ENCODE measurements at regions not wholly inside any gene's neighbourhood (a gene's known extent, or its start where the extent isn't known, plus 50 kb on each side); places are given as distances from the start of the nearest gene placed in this dataset.

DNA sequence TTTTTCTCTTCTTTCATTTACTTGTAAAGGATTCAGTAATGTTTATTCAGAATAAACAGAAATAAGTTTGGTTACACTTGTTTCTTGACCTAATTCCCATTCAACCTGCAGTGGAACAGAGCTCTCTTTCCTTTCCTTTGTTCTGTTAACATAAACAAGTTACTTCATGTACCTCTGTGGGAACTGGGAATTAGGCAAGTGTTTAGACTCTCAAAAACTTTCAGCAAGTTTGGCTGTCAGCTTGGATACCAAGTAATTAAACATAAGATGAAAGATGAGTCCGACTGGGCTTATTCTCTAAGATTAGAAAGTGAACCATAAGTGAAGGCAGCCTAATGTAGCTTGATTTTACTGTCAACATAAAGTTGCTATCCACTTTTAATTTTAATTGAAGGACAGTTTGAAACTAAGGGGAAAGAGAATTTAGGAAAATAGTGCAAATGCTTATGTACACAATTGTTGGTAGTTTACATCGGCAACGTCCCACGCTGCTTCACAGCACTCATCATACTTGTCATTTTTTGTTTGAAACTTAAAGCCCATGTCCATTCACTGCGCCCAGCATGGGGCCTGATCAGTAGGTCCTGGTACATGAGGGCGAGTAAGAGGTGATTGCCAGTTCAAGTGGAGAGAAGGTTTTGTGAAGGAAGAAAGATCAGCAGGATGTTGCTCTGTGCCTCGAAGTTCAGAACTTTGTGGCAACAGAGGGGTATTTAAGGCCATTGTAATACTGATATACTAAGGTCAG is 113.0 kb downstream of the PLEKHG1 start:
- peak; percentile 9 for DNase-seq (ENCODE audit: low spot score)

DNA sequence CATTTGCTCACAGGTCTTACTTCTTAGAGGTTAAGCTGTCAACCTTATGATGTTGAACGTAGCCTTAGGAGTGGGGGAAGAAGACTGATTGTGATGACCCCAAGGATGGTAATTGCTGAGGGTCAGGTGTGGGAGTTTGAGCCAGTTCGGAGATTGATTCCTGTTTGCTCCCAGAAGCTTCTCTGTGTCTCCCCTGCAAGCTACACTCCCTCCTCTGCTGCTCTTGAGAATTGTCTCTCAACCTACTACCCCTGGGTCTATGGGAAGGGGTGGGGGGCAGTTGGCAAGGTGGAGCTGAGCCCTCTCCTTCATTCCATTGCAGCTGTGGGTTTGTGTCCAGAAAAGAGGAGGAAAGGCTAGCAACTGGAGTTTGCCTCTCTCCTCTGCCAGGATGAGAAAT is 113.8 kb downstream of the PLEKHG1 start:
- DNase-seq (ENCODE audit: low spot score) = no peak

DNA sequence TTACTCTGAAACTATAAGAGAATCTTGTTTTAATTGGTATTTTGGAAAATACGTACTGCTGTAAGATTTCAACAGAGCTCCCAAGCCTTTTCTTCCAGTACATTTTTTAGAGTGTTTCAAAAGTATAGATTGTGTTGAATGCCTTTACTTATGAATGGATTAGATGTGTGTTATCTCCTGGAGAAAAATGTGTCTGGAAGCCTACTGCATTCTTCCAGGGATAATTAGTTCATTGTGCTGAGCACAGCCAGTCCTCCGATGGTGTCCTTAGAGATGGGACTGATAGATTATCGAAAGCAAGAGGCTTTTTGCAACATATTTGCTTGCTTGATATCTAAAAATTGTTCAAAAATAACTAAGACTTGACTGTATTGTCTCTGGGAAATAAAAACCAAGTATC is 114.2 kb downstream of the PLEKHG1 start:
- DNase-seq (ENCODE audit: low spot score) = no peak

DNA sequence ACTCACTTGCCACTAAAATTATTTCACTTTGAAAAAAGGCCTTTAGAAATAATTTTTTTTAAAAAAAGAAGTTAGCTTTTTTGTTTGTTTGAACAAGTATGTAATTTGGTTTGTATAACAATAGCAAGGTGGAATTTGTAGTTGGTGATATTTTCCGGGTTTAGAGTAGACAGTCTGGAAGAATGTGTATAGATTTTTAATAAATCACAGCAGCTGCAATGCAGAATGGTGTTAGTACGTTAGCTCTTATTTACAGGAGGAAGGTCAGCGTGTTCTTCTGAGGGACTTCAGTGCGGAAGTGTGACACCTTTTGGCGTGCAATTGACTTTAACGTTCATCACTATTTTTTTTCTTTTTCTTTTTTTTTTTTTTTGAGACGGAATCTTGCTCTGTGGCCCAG is 115.4 kb downstream of the PLEKHG1 start:
- no peak for DNase-seq (ENCODE audit: low spot score)

DNA sequence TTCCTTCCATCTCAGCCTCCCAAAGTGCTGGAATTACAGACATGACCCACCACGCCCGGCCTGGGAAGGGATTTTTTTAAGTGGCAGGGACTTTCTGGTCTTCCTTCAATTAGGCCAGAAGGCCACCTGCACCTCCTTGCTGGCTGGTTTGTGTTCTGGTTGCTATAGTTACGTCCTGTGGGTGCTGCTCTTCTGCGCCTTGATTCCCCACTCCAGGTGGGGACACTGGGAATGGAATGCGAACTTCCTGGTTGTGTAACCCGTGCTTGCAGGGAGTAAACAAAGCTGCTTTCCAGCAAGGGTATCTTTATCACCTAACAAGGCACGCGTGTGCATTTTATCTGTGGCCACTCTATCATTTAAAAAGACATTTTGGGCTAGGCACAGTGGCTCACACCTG is 117.7 kb downstream of the PLEKHG1 start:
- no peak for DNase-seq (ENCODE audit: low spot score)

DNA sequence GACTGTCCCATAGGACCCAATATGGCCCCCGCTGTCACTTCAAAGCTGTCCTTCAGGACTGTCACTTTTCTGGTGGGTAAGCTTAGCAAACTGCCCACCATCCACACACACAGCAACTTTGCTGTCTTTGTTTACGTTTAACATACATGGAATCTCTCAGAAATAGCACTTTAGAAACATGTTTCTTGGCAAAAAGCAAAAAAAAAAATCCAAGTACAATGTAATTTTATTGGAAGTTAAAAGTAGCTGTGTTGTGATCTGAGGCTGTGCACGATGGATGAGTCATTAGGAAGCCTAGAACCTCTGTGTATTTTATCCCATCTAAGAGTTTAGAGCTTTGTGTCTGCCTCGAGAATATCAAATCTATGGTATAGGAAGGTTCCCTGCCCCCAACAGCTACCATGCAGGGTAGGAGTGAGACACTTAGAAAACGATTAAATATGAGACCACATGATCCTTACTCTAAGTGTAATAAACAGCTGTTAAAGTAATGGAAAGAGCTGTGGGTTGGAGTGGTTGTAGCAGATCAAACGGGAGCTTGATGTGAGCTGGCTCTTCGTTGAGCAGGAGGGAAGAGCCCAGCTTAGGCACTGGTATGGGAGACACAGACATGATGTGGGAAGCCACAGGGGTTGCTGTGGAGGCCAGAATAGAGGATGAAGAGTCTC is 119.5 kb downstream of the PLEKHG1 start:
- DNase-seq (ENCODE audit: low spot score) = no peak

DNA sequence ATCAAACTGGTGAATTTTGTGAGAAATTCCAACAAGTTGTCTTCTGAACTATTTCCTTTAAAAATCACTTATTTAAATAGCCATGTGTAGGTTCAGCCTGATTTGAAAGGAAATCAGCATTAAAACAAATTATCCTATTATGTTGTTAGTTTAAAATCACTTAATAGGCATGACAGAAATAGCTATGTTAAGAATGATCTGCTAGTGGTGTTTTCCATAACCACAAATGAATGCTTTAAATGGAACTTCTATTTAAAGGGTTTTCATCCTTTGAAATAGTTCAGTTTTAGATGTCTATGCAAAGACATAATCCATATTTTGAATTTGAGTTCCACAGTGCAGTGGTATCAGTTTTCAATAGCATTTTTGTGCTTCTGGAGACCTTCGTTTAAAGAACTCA is 120.1 kb downstream of the PLEKHG1 start:
- DNase-seq (ENCODE audit: low spot score) = no peak

DNA sequence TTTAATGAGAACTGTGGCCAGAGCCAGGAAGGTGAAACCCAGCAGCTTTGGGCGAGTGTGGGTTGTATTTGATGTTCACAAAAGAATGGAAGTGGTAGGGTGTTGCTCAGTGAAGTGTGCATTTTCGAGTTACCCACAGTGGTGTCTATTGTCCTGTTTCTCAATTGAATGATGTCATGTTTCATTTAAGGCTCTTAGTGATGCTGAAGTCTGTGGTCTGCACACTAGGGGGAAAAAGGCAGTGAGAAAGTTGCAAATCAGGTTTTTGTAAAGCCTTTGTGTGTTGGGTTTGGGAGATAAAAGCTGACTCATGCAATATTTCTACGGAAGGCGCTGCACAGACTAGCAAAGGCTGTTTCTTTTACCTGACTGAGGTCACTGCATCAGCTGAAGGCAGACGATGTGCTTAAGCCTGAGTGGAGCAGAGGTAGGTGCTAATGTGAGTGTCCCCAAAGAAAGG is 121.1 kb downstream of the PLEKHG1 start:
- peak; percentile 87 for DNase-seq (ENCODE audit: low spot score)

DNA sequence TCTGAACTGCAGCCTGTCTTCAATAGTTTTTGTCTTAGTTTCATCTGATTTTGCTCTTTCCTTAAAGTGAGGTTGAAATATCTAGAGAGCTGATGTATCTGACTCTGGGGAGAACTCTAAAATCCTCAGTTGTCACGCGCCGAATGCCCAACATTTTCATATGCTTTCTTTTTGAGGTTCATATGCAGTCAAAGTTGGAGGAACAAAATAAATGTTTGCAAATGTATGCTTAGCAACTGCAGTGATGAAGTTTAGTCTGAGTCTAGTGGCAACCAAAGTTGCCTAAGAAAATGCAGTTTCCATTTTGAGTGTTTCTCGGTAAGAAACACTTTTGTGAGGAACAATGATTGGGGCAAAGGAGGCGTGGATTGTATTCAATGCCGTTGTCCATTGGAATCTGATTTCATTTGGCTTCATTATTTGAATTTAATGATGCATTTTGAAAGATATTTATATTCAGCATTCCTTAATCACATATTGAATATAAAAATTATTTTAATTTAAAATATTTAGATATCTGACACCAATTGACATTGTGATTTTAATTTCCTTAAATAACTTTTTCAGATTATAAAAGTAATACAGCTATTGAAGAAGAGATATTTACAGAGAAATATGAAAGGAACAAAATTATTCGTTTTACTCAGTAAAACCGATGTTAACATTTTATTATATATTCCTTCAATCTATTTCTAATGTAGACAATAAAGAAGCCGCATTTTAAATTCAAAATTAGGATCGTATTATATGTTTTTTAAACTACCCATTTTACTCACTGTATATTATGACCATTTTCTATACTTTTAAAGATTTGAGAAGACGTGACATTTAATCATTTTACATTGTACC is 122.0 kb downstream of the PLEKHG1 start:
- DNase-seq (ENCODE audit: low spot score) = no peak

DNA sequence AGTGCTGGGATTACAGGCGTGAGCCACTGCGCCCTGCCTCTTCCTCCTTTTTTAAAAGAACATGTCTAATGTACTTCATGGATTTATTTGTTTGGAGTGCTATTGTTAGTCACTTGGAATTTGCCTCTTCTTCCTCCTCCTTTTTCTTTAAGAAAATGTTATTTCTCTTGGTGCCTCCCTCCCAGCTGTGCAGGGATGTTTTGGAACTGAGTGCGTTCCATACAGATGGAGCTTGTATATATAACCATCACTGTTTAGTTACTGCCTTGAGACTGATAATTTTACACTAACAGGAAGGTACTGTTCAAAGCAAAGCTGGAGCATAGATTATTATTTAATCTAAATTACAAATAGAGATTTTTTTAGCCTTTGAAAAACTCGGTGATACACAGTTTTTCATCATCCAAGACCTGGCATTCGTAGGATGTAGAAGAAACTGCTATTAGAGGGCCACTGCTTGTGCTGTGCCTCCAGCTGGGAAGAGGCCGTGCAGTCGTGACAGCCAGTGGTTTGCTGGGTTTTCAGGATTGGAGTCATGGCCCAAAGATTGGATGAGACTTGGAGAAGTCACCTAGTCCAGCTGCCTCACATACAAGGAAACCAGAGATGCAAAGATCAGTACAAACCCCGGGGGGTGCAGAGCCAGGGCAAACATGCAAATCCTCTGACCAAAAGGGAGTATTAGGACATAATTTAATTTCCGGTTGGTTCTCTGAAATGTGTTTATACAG is 123.1 kb downstream of the PLEKHG1 start:
- no peak for DNase-seq (ENCODE audit: low spot score)

DNA sequence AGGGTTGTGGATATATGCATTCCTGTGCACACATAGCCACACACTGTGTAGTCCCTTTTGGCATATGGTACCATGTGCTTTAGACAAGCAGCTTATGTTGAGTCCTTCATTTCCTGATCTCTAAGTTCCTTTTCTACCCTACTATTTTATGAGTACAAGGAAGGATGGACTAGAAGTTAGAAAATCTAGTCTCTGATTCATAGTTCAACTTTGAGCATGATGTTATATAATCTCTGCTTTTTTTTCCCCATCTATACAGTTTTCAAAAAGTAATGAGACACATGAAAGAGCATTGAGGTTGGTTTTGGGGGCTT is 123.6 kb downstream of the PLEKHG1 start:
- DNase-seq (ENCODE audit: low spot score) = peak; percentile 35

DNA sequence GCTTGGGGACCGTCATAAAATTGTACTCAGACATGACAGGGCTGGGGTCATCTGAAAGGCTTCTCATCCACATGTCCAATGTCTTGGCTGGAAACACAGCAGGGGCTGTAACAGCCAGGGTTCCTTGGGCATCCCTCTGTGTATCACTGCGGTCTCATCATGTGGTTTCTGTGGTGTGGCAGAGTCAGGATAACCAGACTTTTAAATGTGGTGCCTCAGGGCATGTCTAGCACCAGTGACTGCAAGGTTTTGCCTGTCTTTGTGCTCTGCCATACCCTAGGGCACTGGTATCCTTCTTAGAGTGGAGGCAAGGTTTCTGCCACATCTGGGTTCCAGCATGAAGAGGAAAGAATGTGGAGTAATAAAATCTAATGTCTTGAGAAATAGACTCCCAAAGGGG is 124.2 kb downstream of the PLEKHG1 start:
- peak; percentile 85 for DNase-seq (ENCODE audit: low spot score)

DNA sequence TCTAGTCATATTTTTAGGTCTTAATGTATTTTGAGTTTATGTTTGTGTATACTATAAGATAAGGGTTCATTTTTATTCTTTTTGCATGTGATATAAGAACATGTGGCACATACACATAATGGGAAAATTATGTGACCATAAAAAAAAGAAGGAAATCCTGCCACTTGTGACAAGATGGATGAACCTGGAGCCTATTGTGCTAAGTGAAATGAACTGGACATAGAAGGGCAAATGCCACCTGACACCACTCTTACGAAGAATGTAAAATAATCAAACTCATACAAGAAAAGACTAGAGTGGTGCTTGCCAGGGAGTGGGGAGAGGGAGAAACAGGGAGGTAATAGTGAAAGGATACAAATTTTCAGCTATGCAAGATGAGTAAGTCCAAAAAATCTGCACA is 126.1 kb downstream of the PLEKHG1 start:
- no peak for DNase-seq (ENCODE audit: low spot score)

DNA sequence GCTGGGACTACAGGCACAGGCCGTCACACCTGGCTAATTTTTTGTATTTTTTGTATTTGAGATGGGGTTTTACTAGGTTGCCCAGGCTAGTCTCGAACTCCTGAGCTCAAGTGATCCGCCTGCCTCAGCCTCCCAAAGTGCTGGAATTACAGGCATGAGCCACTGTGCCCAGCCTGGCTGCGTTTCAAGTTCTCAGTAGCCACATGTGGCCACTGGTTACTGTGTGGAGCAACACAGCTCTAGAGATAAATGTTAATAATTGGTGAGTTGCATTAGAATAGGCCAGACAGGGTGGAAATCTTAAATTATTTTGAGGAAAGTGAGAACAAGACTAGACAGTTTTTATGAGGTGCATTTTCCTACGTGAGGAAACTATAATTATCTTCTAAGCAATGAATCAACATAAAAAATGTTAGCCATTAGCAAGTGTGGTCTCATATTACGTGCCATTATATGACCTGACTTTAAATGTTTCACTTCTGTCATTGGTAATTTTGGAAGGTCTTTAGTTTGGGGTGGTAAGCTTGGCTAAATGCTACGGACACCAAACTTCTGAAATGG is 129.6 kb downstream of the PLEKHG1 start:
- DNase-seq (ENCODE audit: low spot score) = no peak

DNA sequence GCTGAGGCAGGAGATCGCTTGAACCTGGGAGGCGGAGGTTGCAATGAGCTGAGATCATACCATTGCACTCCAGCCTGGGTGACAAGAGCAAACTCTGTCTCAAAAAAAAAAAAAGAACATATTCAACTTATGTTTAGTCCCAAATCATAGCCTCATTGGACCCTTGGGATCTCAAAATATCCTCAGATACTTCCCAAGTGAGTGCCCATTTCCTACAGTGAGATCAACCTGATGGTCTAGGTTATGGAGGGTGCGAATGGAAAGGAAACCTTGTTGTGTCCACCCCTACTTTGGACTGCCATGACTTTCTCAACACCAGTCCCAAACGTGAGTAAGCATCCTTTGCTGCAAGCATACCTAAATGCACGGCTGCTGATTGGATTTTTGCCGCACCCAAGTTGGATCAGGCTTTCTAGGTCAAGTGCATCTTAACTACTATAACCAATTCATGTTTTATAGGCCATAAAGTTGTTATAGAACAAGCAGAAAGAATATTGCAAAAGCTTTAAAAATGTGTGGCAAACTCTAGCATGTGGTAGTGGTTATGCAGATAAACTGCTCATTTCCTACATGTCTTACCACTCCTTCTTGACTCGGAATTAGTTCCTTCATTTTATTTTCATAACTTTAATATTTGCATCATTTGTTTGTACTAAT is 131.2 kb downstream of the PLEKHG1 start:
- DNase-seq (ENCODE audit: low spot score) = no peak

DNA sequence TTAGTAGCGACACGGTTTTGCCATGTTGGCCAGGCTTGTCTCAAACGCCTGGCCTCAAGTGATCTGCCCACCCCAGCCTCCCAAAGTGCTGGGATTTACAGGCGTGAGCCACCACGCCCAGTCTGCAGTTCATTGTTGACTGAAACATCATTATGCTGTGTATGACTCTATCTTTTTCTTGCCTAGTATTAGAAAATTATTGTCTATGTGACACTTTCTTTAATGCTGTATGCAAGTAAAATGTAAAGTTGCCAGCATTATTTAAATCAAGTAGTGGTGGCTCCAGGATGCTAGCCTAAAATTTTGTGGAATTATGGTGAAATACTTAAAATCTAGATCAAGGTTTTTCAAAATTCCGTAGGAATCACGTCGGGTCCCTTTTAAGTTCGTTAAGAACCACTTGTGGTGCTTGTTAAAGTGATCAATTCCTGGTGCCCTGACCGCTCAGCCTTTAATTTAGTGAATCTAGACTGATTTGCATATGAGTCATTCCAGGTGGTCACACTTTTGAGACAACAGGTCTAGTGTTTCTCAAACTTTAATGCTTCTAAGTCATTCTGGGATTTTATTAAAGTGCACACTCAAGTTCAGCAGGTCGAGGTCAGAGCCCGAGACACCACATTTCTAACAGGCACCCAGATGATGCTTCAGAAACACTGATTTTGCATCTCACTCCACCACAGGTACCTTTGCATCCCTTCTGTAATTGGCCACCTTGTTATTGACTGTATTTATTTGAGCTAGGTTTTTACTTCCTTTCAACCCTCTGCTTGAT is 132.6 kb upstream of the MTHFD1L start:
- DNase-seq (ENCODE audit: low spot score) = no peak

DNA sequence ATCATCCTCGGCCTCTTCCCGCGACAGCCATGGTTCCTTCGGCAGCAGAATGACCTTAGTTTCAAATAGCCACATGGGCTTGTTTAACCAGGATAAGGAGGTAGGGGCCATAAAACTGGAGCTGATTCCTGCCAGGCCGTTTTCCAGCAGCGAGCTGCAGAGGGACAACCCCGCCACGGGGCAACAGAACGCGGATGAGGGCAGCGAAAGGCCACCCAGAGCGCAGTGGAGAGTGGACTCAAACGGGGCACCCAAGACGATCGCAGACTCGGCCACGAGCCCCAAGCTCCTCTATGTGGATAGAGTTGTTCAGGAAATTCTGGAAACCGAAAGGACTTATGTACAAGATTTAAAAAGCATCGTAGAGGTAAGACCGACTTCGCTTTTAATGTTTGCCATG is 131.8 kb upstream of the MTHFD1L start:
- DNase-seq (ENCODE audit: low spot score) = no peak

DNA sequence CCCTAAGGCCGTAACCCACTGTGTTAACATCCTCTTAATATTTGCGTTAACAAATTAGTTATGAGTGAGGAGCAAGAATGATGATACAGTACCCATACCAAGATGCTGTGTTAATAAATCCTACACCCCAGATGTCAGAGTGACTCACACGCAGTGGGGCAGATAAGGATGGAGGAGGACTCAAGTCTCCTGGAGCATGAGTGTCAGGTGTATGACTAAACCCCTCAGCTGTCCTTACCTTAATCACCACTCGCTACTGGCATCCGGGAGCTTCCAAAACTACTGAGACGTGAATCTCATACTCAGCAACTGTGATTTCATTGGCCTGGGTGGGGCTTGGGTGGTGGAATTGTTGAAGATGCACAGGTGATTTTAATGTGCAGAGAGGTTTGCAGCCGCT is 131.3 kb upstream of the MTHFD1L start:
- no peak for DNase-seq (ENCODE audit: low spot score)

DNA sequence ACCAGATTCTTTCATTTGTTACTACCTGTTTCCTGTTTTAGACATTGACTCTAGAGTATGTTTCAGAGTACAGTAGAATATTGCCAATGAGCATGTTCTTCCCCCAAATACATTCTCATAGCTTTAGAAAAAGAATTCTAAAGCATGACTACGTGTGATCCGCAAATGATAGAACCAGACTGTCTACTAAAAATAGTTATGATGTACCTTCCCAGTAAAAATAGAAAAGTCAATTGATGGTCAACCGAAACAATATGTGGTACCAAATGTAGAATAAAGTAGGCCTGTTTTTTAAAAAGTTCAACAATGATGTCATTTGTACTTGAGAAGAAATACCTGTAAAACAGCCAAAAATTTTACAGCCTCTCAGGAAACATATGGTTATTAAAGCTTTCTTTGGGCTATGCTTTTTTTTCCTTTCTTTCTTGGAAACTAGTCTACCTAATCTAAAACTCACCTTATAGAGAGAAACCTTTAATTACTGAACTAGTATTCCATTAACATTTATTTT is 130.1 kb upstream of the MTHFD1L start:
- no peak for DNase-seq (ENCODE audit: low spot score)

DNA sequence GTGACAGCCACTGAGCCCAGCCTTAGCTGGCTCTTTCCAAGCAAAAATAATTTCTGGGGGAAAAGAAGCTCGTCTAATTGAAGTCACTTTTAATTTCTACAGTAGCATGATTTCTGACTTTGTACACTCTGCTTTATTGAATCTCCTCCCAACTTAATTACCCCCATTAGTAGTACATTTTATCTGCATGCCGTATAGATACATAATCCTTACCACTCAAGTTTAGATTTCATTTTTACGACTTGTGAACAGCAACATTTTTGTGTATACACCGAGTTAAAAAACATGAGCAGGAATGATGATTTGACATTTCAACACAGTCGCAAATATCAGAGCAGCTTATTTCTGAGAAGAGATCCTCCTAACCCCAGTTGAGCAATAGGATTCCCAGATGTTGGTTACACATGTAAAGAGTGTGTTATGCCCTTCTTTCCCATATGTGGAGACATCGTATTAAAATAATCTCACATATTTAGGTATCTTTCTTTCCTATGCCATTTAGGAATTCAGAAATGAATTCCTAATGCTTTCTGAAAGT is 127.3 kb upstream of the MTHFD1L start:
- no peak for DNase-seq (ENCODE audit: low spot score)

Data from H4 (cell line).